SK-N-SH (cell line): ENCODE measurements at regions not wholly inside any gene's neighbourhood (a gene's known extent, or its start where the extent isn't known, plus 50 kb on each side); places are given as distances from the start of the nearest gene placed in this dataset.

ENCODE experiments used
- CTCF ChIP-seq: fragments of 200-600 bp; sonication (generic); IDR thresholded peaks from 2 replicates; pipeline ENCODE4 v1.6.1; 2017; ENCODE audit warnings: antibody characterized with exemption, mild to moderate bottlenecking, moderate library complexity
- ELF1 ChIP-seq: IDR thresholded peaks from 2 replicates; pipeline ENCODE4 v1.4.0; 2012
- EZH2phosphoT487 ChIP-seq: fragments of 200-600 bp; sonication (generic); IDR thresholded peaks from 2 replicates; pipeline ENCODE4 v1.6.1; 2017; ENCODE audit warnings: low read depth, mixed run types, mild to moderate bottlenecking, antibody characterized with exemption, moderate library complexity, borderline replicate concordance
- FOSL2 ChIP-seq: IDR thresholded peaks from 2 replicates; pipeline ENCODE4 v1.4.0; 2012; ENCODE audit warnings: low read depth, mild to moderate bottlenecking, moderate library complexity, borderline replicate concordance
- JUND ChIP-seq: IDR thresholded peaks from 2 replicates; pipeline ENCODE4 v1.4.0; 2012
- MAX ChIP-seq: IDR thresholded peaks from 2 replicates; pipeline ENCODE4 v1.4.0; 2012; ENCODE audit warnings: low read depth
- NFIC ChIP-seq: IDR thresholded peaks from 2 replicates; pipeline ENCODE4 v1.4.0; 2012; ENCODE audit warnings: borderline replicate concordance
- RCOR1 ChIP-seq: fragments of 150-350 bp; IDR thresholded peaks from 2 replicates; pipeline ENCODE4 v1.6.1; 2017; ENCODE audit warnings: antibody characterized with exemption, low read length
- REST ChIP-seq: IDR thresholded peaks from 2 replicates; pipeline ENCODE4 v1.6.1; 2012; ENCODE audit warnings: mild to moderate bottlenecking, low read depth, low read length, moderate library complexity
- RXRA ChIP-seq: IDR thresholded peaks from 2 replicates; pipeline ENCODE4 v1.4.0; 2012; ENCODE audit warnings: low read depth, mild to moderate bottlenecking, borderline replicate concordance
- USF2 ChIP-seq: fragments of 150-350 bp; IDR thresholded peaks from 2 replicates; pipeline ENCODE4 v1.6.1; 2017; ENCODE audit warnings: antibody characterized with exemption, low read length, low read depth, borderline replicate concordance
- YY1 ChIP-seq: IDR thresholded peaks from 2 replicates; pipeline ENCODE4 v1.4.0; 2012; ENCODE audit warnings: low read depth, mild to moderate bottlenecking
- ZBTB33 ChIP-seq: IDR thresholded peaks from 2 replicates; pipeline ENCODE4 v1.4.0; 2012; ENCODE audit warnings: low read depth, borderline replicate concordance

GRCh38 chr11:32012049-32012448 is 78.8 kb upstream of the RCN1 start:
- TF ChIP-seq RXRA, result no peak
- no peak for TF ChIP-seq ELF1
- no peak for TF ChIP-seq CTCF
- no peak for TF ChIP-seq FOSL2
- TF ChIP-seq USF2, result no peak
- TF ChIP-seq YY1, result no peak
- TF ChIP-seq NFIC, result no peak
- no peak for TF ChIP-seq EZH2phosphoT487
- TF ChIP-seq REST, result no peak
- TF ChIP-seq ZBTB33, result no peak
- TF ChIP-seq JUND, result no peak
- TF ChIP-seq MAX, result no peak
- TF ChIP-seq RCOR1, result no peak
